ENCODE measurements at regions not wholly inside any gene's neighbourhood (a gene's known extent, or its start where the extent isn't known, plus 50 kb on each side); places are given as distances from the start of the nearest gene placed in this dataset.
A peak's percentile ranks its signal among the peaks of the same experiment; 100 is the strongest.

GRCh38 chr2:37561615-37562569 lies 109.5 kb downstream of the CDC42EP3 start (continued):
- TF ChIP-seq MCM7 (IDR thresholded peaks at IDR 0.05) (no peak), GABPB1 (CRISPR knock-in tag; IDR thresholded peaks at IDR 0.05) (no peak), SIN3A (IDR thresholded peaks at IDR 0.05; ENCODE audit: borderline replicate concordance in 2 of 2, control insufficient read depth in 1 of 2, low read depth in 2 of 2, low read length in 2 of 2) (no peak), SIRT6 (IDR thresholded peaks at IDR 0.05; ENCODE audit: low read depth, low read length) (no peak), BRCA1 (IDR thresholded peaks at IDR 0.05) (no peak), BRCA1 (CRISPR knock-in tag; IDR thresholded peaks at IDR 0.05) (no peak), CBX1 (IDR thresholded peaks at IDR 0.05; ENCODE audit: low read depth) (0 out of 2 replicates have a peak, but pooled peaks have one; percentile 37), OTX1 (CRISPR knock-in tag; IDR thresholded peaks at IDR 0.05) (no peak), ZNF436 (CRISPR knock-in tag; IDR thresholded peaks at IDR 0.05) (no peak), CTBP1 (IDR thresholded peaks at IDR 0.05; ENCODE audit: borderline replicate concordance) (peak; percentile 34; the same call in 1 of the 2 replicates), SNRNP70 (optimal IDR thresholded peaks at IDR 0.05; ENCODE audit: low read depth, low read length) (no peak), ARID1B (IDR thresholded peaks at IDR 0.05) (peak; percentile 97), FOS (IDR thresholded peaks at IDR 0.05; ENCODE audit: extremely low read depth, insufficient read length) (peak; percentile 87), ZC3H11A (IDR thresholded peaks at IDR 0.05; ENCODE audit: low read depth, low read length) (no peak), MIER1 (IDR thresholded peaks at IDR 0.05; ENCODE audit: low read depth) (no peak), ZNF224 (CRISPR knock-in tag; IDR thresholded peaks at IDR 0.05) (no peak), ZNF592 (IDR thresholded peaks at IDR 0.05) (no peak), HDAC8 (tag; IDR thresholded peaks at IDR 0.05) (peak; percentile 69), MCM2 (IDR thresholded peaks at IDR 0.05; ENCODE audit: low read depth) (no peak)
- TF ChIP-seq, protein P1, sequence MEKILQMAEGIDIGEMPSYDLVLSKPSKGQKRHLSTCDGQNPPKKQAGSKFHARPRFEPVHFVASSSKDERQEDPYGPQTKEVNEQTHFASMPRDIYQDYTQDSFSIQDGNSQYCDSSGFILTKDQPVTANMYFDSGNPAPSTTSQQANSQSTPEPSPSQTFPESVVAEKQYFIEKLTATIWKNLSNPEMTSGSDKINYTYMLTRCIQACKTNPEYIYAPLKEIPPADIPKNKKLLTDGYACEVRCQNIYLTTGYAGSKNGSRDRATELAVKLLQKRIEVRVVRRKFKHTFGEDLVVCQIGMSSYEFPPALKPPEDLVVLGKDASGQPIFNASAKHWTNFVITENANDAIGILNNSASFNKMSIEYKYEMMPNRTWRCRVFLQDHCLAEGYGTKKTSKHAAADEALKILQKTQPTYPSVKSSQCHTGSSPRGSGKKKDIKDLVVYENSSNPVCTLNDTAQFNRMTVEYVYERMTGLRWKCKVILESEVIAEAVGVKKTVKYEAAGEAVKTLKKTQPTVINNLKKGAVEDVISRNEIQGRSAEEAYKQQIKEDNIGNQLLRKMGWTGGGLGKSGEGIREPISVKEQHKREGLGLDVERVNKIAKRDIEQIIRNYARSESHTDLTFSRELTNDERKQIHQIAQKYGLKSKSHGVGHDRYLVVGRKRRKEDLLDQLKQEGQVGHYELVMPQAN (IDR thresholded peaks at IDR 0.05; ENCODE audit: borderline replicate concordance): no peak
- TF ChIP-seq, protein P2, sequence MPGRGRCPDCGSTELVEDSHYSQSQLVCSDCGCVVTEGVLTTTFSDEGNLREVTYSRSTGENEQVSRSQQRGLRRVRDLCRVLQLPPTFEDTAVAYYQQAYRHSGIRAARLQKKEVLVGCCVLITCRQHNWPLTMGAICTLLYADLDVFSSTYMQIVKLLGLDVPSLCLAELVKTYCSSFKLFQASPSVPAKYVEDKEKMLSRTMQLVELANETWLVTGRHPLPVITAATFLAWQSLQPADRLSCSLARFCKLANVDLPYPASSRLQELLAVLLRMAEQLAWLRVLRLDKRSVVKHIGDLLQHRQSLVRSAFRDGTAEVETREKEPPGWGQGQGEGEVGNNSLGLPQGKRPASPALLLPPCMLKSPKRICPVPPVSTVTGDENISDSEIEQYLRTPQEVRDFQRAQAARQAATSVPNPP (IDR thresholded peaks at IDR 0.05; ENCODE audit: borderline replicate concordance, insufficient read depth, insufficient read length): no peak

Data from K562 (cell line).